CD4-positive, alpha-beta T cell (primary cell): ENCODE measurements at regions not wholly inside any gene's neighbourhood (a gene's known extent, or its start where the extent isn't known, plus 50 kb on each side); places are given as distances from the start of the nearest gene placed in this dataset.

Experiments
- ATAC-seq: fragments of 200-7000 bp; cut with Tn5 transposase; one replicate; pipeline ENCODE4 v1.10.0; 2022; ENCODE audit warnings: mild to moderate bottlenecking; ENCODE audit not compliant: poor library complexity
- CTCF ChIA-PET: fragments of 350-600 bp; sonication (Branson Sonifier 250); formaldehyde crosslinking; loops from one replicate; lab custom pipeline; 2021; ENCODE audit warnings: antibody characterized with exemption, inconsistent platforms; lab: Charles Lee
- POLR2A ChIA-PET: fragments of 350-600 bp; sonication (Branson Sonifier 250); formaldehyde crosslinking; loops from one replicate; lab custom pipeline; 2021; ENCODE audit warnings: antibody characterized with exemption, inconsistent platforms; lab: Charles Lee
- DNase-seq, 14 experiments: peaks; one replicate each; pipeline ENCODE4 v3.0.0-alpha.2; 2013 to 2020; ENCODE audit warnings: mixed read lengths in 2 of 14
- H3K27ac ChIP-seq, 2 donors: one replicate each; pipeline versions ENCODE4 v1.5.1 to v1.7.0; 2013; ENCODE audit warnings: low read length in 2 of 2, low read depth in 1 of 2, mild to moderate bottlenecking in 1 of 2
- H3K27me3 ChIP-seq, 2 experiments: 1 replicate in 1 of 2; 2 replicates in 1 of 2; pipeline versions ENCODE4 v1.6.1 to v1.7.0; 2013; ENCODE audit warnings: low read length in 2 of 2, control low read depth in 1 of 2, mild to moderate bottlenecking in 1 of 2, moderate library complexity in 1 of 2; ENCODE audit not compliant: insufficient read depth in 2 of 2, control insufficient read depth in 1 of 2
- H3K36me3 ChIP-seq: one replicate; pipeline ENCODE4 v1.6.1; 2013; ENCODE audit warnings: low read length, control low read depth; ENCODE audit not compliant: insufficient read depth
- H3K4me1 ChIP-seq: one replicate; pipeline ENCODE4 v1.6.1; 2013; ENCODE audit warnings: low read length, control low read depth; ENCODE audit not compliant: insufficient read depth
- H3K4me3 ChIP-seq: one replicate; pipeline ENCODE4 v1.5.1; 2013; ENCODE audit warnings: mild to moderate bottlenecking, low read length, moderate library complexity
- H3K9me3 ChIP-seq, 2 experiments: 1 replicate in 1 of 2; 2 replicates in 1 of 2; pipeline versions ENCODE4 v1.6.1 to v1.7.0; 2013; ENCODE audit warnings: low read length in 2 of 2, mild to moderate bottlenecking in 2 of 2, control low read depth in 1 of 2, moderate library complexity in 1 of 2; ENCODE audit not compliant: control insufficient read depth in 1 of 2, insufficient read depth in 1 of 2
- H3K27ac Mint-ChIP-seq: one replicate; pipeline ENCODE4 v1.8.0; 2020; ENCODE audit warnings: mixed read lengths
- H3K27me3 Mint-ChIP-seq: one replicate; pipeline ENCODE4 v1.8.0; 2021; ENCODE audit warnings: mixed read lengths
- H3K36me3 Mint-ChIP-seq: one replicate; pipeline ENCODE4 v1.8.0; 2021; ENCODE audit warnings: low read depth, mixed read lengths
- H3K4me1 Mint-ChIP-seq: one replicate; pipeline ENCODE4 v1.8.0; 2021; ENCODE audit warnings: low read depth, mixed read lengths
- H3K4me3 Mint-ChIP-seq: one replicate; pipeline ENCODE4 v1.8.0; 2020; ENCODE audit warnings: mild to moderate bottlenecking, mixed read lengths
- H3K9me3 Mint-ChIP-seq: one replicate; pipeline ENCODE4 v1.8.0; 2020; ENCODE audit warnings: mixed read lengths
- intact Hi-C, 2 experiments: fragments of 100-400 bp; cut with DNase I in 1 of 2; cut with micrococcal nuclease in 1 of 2; formaldehyde crosslinking; loops; one replicate each; pipeline versions ENCODE4 v1.15.1 to v1.9.0; 2023 to 2025; cut with DNase I, micrococcal nuclease
- TF ChIP-seq, protein P1 (sequence below): fragments of 200-600 bp; IDR thresholded peaks from one replicate; pipeline ENCODE4 v1.8.0; 2022; ENCODE audit warnings: antibody characterized with exemption, mild to moderate bottlenecking

DNA sequence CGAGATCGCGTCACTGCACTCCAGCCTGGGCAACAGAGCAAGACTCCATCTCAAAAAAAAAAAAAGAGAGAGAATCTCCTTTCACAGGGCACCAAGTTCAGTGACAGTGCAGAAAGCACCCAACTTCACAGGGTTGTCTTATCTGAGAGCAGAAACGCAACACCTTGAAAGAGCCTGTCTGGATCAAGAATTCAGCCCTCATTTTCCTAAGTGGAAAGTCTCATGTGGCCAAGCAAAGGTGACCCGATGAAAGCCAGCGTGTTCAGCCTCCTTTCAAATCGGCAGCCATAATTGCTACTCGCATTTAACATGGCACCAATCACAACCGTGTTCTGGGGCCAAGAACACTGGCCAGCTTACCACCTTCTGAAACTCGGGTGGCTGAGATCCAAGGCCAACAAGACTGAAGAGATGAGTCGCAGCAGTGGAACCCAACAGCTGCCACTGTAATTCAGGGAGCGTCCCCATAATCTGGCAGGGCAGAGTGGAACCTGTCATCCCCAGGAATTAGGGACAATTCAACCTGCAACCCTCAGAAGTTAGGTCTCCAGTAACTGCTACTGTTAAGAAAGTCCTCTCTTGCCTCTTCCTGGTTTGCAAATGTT lies 536.7 kb upstream of the JARID2 start:
- H3K27ac ChIP-seq = no peak overlapping the region
- Mint-ChIP-seq H3K27me3 (no peaks in the 10 kb centered on the region), H3K27ac (no peak overlapping the region), H3K4me1 (peaks cover 18% of the 10 kb centered on the region), H3K4me3 (no peak overlapping the region), H3K9me3 (peaks cover 2% of the 10 kb centered on the region), H3K36me3 (no peaks in the 10 kb centered on the region)
- no peak overlapping the region for H3K4me3 ChIP-seq
- no peaks in the 10 kb centered on the region for H3K27me3 ChIP-seq
- no peaks in the 10 kb centered on the region for H3K36me3 ChIP-seq
- TF ChIP-seq, protein P1, sequence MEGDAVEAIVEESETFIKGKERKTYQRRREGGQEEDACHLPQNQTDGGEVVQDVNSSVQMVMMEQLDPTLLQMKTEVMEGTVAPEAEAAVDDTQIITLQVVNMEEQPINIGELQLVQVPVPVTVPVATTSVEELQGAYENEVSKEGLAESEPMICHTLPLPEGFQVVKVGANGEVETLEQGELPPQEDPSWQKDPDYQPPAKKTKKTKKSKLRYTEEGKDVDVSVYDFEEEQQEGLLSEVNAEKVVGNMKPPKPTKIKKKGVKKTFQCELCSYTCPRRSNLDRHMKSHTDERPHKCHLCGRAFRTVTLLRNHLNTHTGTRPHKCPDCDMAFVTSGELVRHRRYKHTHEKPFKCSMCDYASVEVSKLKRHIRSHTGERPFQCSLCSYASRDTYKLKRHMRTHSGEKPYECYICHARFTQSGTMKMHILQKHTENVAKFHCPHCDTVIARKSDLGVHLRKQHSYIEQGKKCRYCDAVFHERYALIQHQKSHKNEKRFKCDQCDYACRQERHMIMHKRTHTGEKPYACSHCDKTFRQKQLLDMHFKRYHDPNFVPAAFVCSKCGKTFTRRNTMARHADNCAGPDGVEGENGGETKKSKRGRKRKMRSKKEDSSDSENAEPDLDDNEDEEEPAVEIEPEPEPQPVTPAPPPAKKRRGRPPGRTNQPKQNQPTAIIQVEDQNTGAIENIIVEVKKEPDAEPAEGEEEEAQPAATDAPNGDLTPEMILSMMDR = no peak
- ATAC-seq = no peak
- ChIA-PET POLR2A (no interaction called here), CTCF (no interaction called here)
- no peaks in the 10 kb centered on the region for H3K9me3 ChIP-seq
- H3K4me1 ChIP-seq = peaks cover 9% of the 10 kb centered on the region
- intact Hi-C loops = no loop called here
- DNase-seq = no peak

DNA sequence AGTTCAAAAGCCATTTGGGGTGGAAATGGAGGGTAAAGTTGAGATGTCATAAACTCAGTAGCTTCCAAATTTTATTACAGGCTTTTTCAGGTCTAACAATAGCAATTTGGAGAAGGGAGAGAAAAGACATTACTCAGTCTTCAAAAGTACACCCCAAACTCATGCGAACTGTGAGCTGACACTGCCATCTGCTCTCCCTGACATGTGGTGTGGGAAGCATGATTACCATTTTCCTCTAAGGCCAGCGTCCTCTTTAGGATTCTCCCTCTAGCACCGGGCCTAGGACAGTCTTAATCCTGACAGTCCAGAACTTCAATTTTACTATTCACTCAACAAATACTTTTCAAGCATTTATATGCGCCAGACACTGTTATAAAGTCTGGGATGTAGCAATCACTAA lies 536.0 kb upstream of the JARID2 start:
- CTCF ChIA-PET = no interaction called here
- Mint-ChIP-seq H3K27me3 (no peaks in the 10 kb centered on the region), H3K27ac (no peak overlapping the region), H3K9me3 (peaks cover 2% of the 10 kb centered on the region), H3K36me3 (no peaks in the 10 kb centered on the region), H3K4me1 (peaks cover 18% of the 10 kb centered on the region), H3K4me3 (no peak overlapping the region)
- Histone ChIP-seq H3K9me3 (no peaks in the 10 kb centered on the region), H3K27ac (no peak overlapping the region), H3K27me3 (no peaks in the 10 kb centered on the region), H3K4me3 (no peak overlapping the region), H3K4me1 (peaks cover 9% of the 10 kb centered on the region), H3K36me3 (no peaks in the 10 kb centered on the region)
- intact Hi-C loops = loop anchor here in 1 of 2 experiments (5.0 kb wide), 2 partner anchors 57 to 498 kb away; no protein-coding TSS in a partner anchor
- TF ChIP-seq, protein P1 = no peak
- POLR2A ChIA-PET = interaction anchor here (0.8 kb wide), 1 partner anchor 833 kb away, joined by 4 read pairs; no protein-coding TSS in a partner anchor
- no peak for ATAC-seq
- DNase-seq = no peak

GRCh38 chr6:14710421-14710820 lies 535.4 kb upstream of the JARID2 start:
- no peak for ATAC-seq
- peaks cover 9% of the 10 kb centered on the region for H3K4me1 ChIP-seq
- no peak overlapping the region for H3K4me3 ChIP-seq
- TF ChIP-seq, protein P1 = no peak
- H3K9me3 ChIP-seq = no peaks in the 10 kb centered on the region
- Mint-ChIP-seq H3K36me3 (no peaks in the 10 kb centered on the region), H3K4me3 (no peak overlapping the region), H3K4me1 (peaks cover 18% of the 10 kb centered on the region), H3K27ac (no peak overlapping the region), H3K27me3 (no peaks in the 10 kb centered on the region), H3K9me3 (peaks cover 2% of the 10 kb centered on the region)
- H3K27ac ChIP-seq = no peak overlapping the region
- intact Hi-C loops = loop anchor here in 1 of 2 experiments (5.0 kb wide), 2 partner anchors 57 to 498 kb away; no protein-coding TSS in a partner anchor
- no peaks in the 10 kb centered on the region for H3K36me3 ChIP-seq
- ChIA-PET CTCF (no interaction called here), POLR2A (interaction anchor here (0.8 kb wide), 1 partner anchor 832 kb away, joined by 4 read pairs; no protein-coding TSS in a partner anchor)
- DNase-seq = no peak
- no peaks in the 10 kb centered on the region for H3K27me3 ChIP-seq
